GM19099 (cell line): ENCODE measurements at regions not wholly inside any gene's neighbourhood (a gene's known extent, or its start where the extent isn't known, plus 50 kb on each side); places are given as distances from the start of the nearest gene placed in this dataset.

ENCODE experiments used
- POLR2A ChIP-seq: IDR thresholded peaks from 3 replicates; pipeline ENCODE4 v1.6.1; 2011; ENCODE audit warnings: low read depth; ENCODE audit not compliant: insufficient read length; ENCODE audit errors: extremely low read depth

- TF ChIP-seq POLR2A = no peak
These were observed 67.8 kb upstream of the EGLN3 start for GRCh38 chr14:34018564-34019244.

GRCh38 chr14:34018125-34018524 is 67.3 kb upstream of the EGLN3 start:
- no peak for TF ChIP-seq POLR2A

- TF ChIP-seq POLR2A = no peak
These were observed 64.5 kb upstream of the EGLN3 start for GRCh38 chr14:34015383-34015782.

- TF ChIP-seq POLR2A = no peak
These were observed 64.1 kb upstream of the EGLN3 start for GRCh38 chr14:34014936-34015335.

GRCh38 chr14:34013721-34014060 is 62.8 kb upstream of the EGLN3 start:
- no peak for TF ChIP-seq POLR2A

- no peak for TF ChIP-seq POLR2A
These were observed 62.3 kb upstream of the EGLN3 start for GRCh38 chr14:34012978-34013720.

GRCh38 chr14:34012369-34012768 is 61.5 kb upstream of the EGLN3 start:
- TF ChIP-seq POLR2A = no peak

- TF ChIP-seq POLR2A = no peak
These were observed 59.1 kb upstream of the EGLN3 start for GRCh38 chr14:34009956-34010355.

GRCh38 chr14:34007902-34008301 is 57.0 kb upstream of the EGLN3 start:
- no peak for TF ChIP-seq POLR2A

- TF ChIP-seq POLR2A = no peak
These were observed 55.0 kb upstream of the EGLN3 start for GRCh38 chr14:34005901-34006300.

- no peak for TF ChIP-seq POLR2A
These were observed 54.0 kb upstream of the EGLN3 start for GRCh38 chr14:34004881-34005280.

GRCh38 chr14:34003691-34004090 is 52.8 kb upstream of the EGLN3 start:
- no peak for TF ChIP-seq POLR2A

- no peak for TF ChIP-seq POLR2A
These were observed 52.3 kb upstream of the EGLN3 start for GRCh38 chr14:34003082-34003668.
